ENCODE measurements at regions not wholly inside any gene's neighbourhood (a gene's known extent, or its start where the extent isn't known, plus 50 kb on each side); places are given as distances from the start of the nearest gene placed in this dataset.

GRCh38 chr18:60040971-60041370, 141.2 kb downstream of the PMAIP1 start:
- ChIA-PET CTCF (no interaction called here), SMC1A (ENCODE audit: uncharacterized antibody, unreplicated experiment) (no interaction called here), RAD21 (ENCODE audit: unreplicated experiment) (no interaction called here), POLR2A (no interaction called here)
- ATAC-seq (no peak), FAIRE-seq (no peak), DNase-seq (ENCODE audit: low read depth, low spot score) (no peak)
- Histone ChIP-seq H3K4me3 (no peak overlapping the region), H3K4me2 (ENCODE audit: control insufficient read depth, insufficient read depth) (no peak overlapping the region), H3K36me3 (ENCODE audit: control insufficient read depth in 2 of 2, insufficient read depth in 2 of 2, low read length in 1 of 2) (no peaks in the 10 kb centered on the region), H3K27ac (ENCODE audit: control insufficient read depth, insufficient read depth) (no peak overlapping the region), H3K27me3 (replicated peaks in 1 of 2; ENCODE audit: control insufficient read depth in 2 of 2, insufficient read depth in 2 of 2, low read length in 1 of 2) (no peaks in the 10 kb centered on the region), H2AFZ (ENCODE audit: control insufficient read depth, low read depth, low read length) (no peak overlapping the region), H3K4me1 (ENCODE audit: control insufficient read depth, insufficient read depth, low read length) (no peaks in the 10 kb centered on the region), H3K79me2 (ENCODE audit: control insufficient read depth, insufficient read depth, low read length) (no peaks in the 10 kb centered on the region), H4K20me1 (ENCODE audit: control insufficient read depth, insufficient read depth) (no peaks in the 10 kb centered on the region), H3K9me3 (replicated peaks; ENCODE audit: control insufficient read depth, insufficient read depth, low read length) (no peaks in the 10 kb centered on the region; the same call in 2 of the 3 replicates), H3K9ac (ENCODE audit: control insufficient read depth, insufficient read depth, low read length) (no peak overlapping the region)
- BruUV-seq (replicated peaks), result no TSS peak
- WGBS (ENCODE audit: insufficient coverage, insufficient replicate concordance, low lambda C conversion rate, missing lambda C conversion rate), result 30% methylated on average over 1 of the region's 1 CpG
- in situ Hi-C loops (cut with MboI) (no loop called here), intact Hi-C loops (cut with micrococcal nuclease; ENCODE audit: unreplicated experiment) (no loop called here)
- TF ChIP-seq HDAC6 (IDR thresholded peaks at IDR 0.05; ENCODE audit: unreplicated experiment) (no peak), MYC (IDR thresholded peaks at IDR 0.05; ENCODE audit: insufficient read depth, insufficient read length, insufficient replicate concordance, low read length, severe bottlenecking) (no peak), USF1 (IDR thresholded peaks at IDR 0.05; ENCODE audit: borderline replicate concordance, extremely low read length, insufficient read depth, low read depth, low read length) (no peak), CHD1 (IDR thresholded peaks at IDR 0.05; ENCODE audit: low read depth, low read length) (no peak), MTA2 (IDR thresholded peaks at IDR 0.05; ENCODE audit: low read depth) (no peak), POU2F2 (IDR thresholded peaks at IDR 0.05; ENCODE audit: borderline replicate concordance, low read depth, low read length) (no peak), YBX1 (IDR thresholded peaks at IDR 0.05) (no peak), CBFB (IDR thresholded peaks at IDR 0.05; ENCODE audit: low read depth) (no peak), ETV6 (conservative IDR thresholded peaks at IDR 0.05 in 1 of 2, IDR thresholded peaks at IDR 0.05 in 1 of 2; ENCODE audit: borderline replicate concordance in 1 of 2, low read depth in 1 of 2) (no peak), DPF2 (IDR thresholded peaks at IDR 0.05) (no peak), PBX3 (IDR thresholded peaks at IDR 0.05; ENCODE audit: insufficient replicate concordance, low read depth, low read length) (no peak), SPI1 (IDR thresholded peaks at IDR 0.05; ENCODE audit: borderline replicate concordance, insufficient read depth, low read depth, low read length) (no peak), NRF1 (conservative IDR thresholded peaks at IDR 0.05; ENCODE audit: low read depth, low read length) (no peak), PKNOX1 (IDR thresholded peaks at IDR 0.05) (no peak), ESRRA (IDR thresholded peaks at IDR 0.05; ENCODE audit: low read length) (no peak), EGR1 (IDR thresholded peaks at IDR 0.05; ENCODE audit: borderline replicate concordance in 1 of 2, low read depth in 2 of 2, low read length in 2 of 2) (no peak)

Data from GM12878 (cell line).